Lower leg skin (tissue), 3 donors: ENCODE measurements at regions not wholly inside any gene's neighbourhood (a gene's known extent, or its start where the extent isn't known, plus 50 kb on each side); places are given as distances from the start of the nearest gene placed in this dataset.

Experiments
- POLR2A ChIP-seq, 2 donors: fragments of 450-650 bp; IDR thresholded peaks; one replicate each; pipeline ENCODE4 v1.6.1; 2016 to 2017; ENCODE audit warnings: antibody characterized with exemption in 2 of 2, mild to moderate bottlenecking in 1 of 2, moderate library complexity in 1 of 2
- TF ChIP-seq, protein P1 (sequence below), 3 donors: fragments of 450-650 bp; IDR thresholded peaks; one replicate each; pipeline ENCODE4 v1.5.1; 2016; ENCODE audit warnings: antibody characterized with exemption in 3 of 3, mild to moderate bottlenecking in 3 of 3, moderate library complexity in 2 of 3

DNA sequence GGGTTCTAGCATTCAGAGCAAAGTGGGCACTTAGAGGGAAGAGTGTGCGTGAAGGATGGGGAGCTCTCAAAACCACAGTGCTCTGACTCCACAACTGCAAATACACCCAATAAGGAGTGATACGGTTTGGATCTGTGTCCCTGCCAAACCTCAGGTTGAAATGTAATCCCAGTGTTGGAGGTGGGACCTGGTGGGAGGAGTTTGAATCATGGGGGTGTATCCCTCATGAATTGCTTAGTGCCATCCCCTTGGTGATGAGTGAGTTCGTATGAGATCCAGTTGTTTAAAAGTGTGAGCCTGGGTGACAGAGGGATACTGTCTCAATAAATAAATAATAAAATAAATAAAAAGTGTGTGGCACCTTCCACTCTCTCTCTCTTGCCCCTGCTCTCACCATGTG lies 50.3 kb upstream of the CCDC85A start:
- TF ChIP-seq, protein P1, sequence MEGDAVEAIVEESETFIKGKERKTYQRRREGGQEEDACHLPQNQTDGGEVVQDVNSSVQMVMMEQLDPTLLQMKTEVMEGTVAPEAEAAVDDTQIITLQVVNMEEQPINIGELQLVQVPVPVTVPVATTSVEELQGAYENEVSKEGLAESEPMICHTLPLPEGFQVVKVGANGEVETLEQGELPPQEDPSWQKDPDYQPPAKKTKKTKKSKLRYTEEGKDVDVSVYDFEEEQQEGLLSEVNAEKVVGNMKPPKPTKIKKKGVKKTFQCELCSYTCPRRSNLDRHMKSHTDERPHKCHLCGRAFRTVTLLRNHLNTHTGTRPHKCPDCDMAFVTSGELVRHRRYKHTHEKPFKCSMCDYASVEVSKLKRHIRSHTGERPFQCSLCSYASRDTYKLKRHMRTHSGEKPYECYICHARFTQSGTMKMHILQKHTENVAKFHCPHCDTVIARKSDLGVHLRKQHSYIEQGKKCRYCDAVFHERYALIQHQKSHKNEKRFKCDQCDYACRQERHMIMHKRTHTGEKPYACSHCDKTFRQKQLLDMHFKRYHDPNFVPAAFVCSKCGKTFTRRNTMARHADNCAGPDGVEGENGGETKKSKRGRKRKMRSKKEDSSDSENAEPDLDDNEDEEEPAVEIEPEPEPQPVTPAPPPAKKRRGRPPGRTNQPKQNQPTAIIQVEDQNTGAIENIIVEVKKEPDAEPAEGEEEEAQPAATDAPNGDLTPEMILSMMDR (IDR thresholded peaks at IDR 0.05), result no peak
- no peak for TF ChIP-seq POLR2A (IDR thresholded peaks at IDR 0.05)
